Fibroblast of pulmonary artery (primary cell): ENCODE measurements at regions not wholly inside any gene's neighbourhood (a gene's known extent, or its start where the extent isn't known, plus 50 kb on each side); places are given as distances from the start of the nearest gene placed in this dataset.
A peak's percentile ranks its signal among the peaks of the same experiment; 100 is the strongest.

Source experiments
- DNase-seq: peaks from one replicate; pipeline ENCODE4 v3.0.0-alpha.2; 2010; ENCODE audit warnings: low read depth
- H3K4me3 ChIP-seq: replicated peaks from 2 replicates; pipeline ENCODE4 v1.5.1; 2011; ENCODE audit warnings: low read depth, mild to moderate bottlenecking, control low read depth, low read length, moderate library complexity
- TF ChIP-seq, protein P1 (sequence below): IDR thresholded peaks from 2 replicates; pipeline ENCODE4 v1.5.1; 2011; ENCODE audit warnings: mild to moderate bottlenecking, control low read depth, low read length, inconsistent platforms; ENCODE audit errors: missing control alignments

DNA sequence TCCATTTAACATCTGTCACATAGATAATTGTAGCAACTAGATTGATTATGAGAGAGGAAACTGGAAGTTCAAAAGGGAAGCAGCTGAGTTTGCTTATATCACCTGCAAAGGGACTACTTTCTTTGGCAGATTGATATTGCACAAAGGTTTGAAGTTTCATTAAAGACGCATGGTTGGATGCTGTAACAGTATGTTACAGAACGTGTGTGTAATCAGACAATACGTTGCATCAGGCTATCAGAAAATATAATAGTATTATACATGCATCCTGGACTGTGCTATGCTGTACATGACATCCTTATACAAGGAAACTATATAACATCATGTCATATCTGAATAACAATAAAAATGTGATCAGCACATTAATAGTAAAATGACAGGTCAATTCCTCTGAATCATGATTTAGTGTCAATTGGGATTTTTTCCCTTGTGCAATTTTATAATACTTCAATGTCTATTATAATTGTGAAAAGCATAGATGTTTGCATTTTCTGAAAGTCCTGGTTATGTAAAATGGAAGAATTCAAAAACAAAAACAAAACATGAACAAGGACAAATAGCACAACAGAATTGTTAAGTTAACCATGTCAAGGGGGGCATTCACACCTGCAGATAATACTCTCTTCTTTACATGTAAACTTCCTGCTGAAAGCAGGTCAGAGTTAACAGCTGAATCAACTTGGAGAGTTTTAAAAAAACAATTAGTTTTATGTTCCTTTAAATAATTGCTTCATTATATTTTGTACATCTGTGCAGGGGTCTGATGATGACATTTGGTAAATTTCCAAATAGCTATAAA, 283.2 kb upstream of the KCNH8 start:
- no peak overlapping the region for H3K4me3 ChIP-seq
- DNase-seq = no peak
- TF ChIP-seq, protein P1, sequence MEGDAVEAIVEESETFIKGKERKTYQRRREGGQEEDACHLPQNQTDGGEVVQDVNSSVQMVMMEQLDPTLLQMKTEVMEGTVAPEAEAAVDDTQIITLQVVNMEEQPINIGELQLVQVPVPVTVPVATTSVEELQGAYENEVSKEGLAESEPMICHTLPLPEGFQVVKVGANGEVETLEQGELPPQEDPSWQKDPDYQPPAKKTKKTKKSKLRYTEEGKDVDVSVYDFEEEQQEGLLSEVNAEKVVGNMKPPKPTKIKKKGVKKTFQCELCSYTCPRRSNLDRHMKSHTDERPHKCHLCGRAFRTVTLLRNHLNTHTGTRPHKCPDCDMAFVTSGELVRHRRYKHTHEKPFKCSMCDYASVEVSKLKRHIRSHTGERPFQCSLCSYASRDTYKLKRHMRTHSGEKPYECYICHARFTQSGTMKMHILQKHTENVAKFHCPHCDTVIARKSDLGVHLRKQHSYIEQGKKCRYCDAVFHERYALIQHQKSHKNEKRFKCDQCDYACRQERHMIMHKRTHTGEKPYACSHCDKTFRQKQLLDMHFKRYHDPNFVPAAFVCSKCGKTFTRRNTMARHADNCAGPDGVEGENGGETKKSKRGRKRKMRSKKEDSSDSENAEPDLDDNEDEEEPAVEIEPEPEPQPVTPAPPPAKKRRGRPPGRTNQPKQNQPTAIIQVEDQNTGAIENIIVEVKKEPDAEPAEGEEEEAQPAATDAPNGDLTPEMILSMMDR = no peak

DNA sequence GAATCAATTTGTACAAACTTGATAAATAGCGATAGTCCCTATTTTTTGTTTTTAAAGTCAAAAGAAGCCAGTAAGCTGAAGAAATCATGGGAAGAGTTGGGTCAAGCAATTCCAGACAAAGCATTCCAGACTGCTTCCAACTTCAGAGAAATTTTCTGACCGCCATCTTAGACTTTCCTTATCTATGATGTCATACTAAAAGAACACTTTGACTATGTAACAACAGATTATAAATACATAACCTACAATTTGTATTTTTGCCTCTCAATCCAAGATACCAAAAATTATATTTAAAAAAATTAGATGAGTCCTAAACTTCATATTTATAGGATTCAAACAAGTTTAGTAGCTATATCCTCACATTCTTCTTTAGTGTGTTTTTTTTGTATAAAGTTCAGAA, 286.2 kb upstream of the KCNH8 start:
- DNase-seq = no peak
- TF ChIP-seq, protein P1 = no peak
- no peak overlapping the region for H3K4me3 ChIP-seq

DNA sequence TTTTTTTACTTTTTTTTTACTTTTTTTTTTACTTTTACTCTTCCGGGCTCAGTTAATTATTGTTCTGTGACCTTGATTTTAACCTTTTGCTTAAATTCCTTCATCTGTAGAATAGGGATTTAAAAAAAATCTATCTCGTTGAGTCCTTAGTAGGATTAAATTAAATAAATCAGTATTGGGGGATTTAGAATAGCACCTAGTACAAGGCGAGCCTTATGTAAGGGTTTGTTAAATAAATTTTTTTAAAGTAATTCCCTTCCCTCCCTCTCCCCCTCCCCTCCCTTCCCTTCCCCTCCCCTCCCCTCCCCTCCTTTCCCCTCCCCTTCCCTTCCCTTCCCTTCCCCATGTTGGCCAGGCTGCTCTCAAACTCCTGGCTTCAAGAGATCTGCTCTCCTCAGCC, 287.2 kb upstream of the KCNH8 start:
- DNase-seq = no peak
- TF ChIP-seq, protein P1 = no peak
- no peak overlapping the region for H3K4me3 ChIP-seq

DNA sequence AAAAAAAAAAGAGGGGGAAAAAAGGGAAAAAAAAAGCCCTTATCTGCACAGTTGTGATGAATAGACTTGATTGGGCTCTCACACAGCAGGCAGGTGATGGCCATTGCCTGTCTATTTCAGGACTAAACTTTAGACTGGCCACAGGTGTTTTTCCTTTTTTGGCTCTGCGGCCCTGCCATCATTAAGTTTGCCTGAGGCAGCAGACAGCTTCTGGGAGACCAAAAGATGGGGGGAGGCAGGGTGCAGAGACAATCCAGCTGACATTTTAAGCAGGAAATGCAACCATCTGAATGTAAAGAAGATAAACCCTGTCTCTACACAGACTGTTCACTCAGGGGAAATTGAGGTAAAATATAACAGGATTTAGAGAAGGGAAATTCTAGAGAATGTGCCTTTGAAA, 295.0 kb upstream of the KCNH8 start:
- TF ChIP-seq, protein P1 = no peak
- no peak for DNase-seq
- H3K4me3 ChIP-seq = no peak overlapping the region

DNA sequence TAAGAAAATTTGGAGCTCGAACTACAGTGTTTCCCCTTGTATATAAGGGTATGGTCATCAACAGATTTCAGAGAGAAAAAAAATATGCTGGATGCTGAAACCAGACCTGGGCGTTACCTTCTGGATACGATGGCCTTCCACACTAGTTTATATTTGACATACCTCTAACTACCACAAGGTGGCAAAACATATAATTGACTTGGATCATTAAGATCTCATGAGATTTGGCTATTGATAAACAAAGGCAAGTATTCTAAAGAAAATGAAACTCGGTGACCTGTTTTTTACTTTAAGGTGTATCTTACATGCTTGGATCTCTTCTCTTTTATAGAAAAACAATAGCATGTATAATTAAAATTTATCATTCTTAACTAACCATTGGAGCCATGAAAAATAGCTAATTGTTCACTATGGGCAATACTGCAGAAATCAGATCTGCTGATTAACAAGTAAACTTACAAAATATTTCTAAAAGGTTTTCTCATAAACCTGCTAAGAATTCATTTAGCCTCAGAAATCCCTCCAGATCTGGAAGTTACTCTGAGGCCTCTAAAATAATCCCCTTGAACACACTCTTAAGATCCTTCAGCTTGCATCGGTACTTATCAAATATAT, 300.6 kb upstream of the KCNH8 start:
- no peak for DNase-seq
- TF ChIP-seq, protein P1 = peak; percentile 24

DNA sequence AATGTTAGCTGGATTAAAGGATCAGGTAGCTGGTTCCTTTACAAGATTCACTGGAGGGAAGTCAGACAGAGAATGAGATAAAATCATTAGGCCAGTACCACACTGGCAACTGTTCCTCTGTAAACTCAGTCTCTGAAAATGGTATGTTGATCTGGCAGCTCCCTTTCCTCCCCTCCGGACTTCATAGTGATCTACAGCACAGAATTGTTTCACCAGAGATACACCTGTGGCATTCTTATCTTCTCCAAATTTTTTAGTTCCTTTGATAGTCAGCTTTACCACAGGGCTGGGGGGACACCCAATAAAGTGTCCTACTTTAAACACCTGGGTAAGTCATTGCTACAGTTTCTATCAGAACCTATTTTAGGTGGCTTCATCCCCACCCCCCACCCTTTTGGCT, 304.3 kb upstream of the KCNH8 start:
- TF ChIP-seq, protein P1 = no peak
- no peak overlapping the region for H3K4me3 ChIP-seq
- DNase-seq = no peak

More for the DNA sequence above, 300.6 kb upstream of the KCNH8 start:
- no peak overlapping the region for H3K4me3 ChIP-seq
